Stomach (tissue), 4 donors: ENCODE measurements at regions not wholly inside any gene's neighbourhood (a gene's known extent, or its start where the extent isn't known, plus 50 kb on each side); places are given as distances from the start of the nearest gene placed in this dataset.

Experiments used
- EP300 ChIP-seq: sonication (generic); formaldehyde crosslinking; IDR thresholded peaks from one replicate; pipeline ENCODE4 v1.6.1; 2017; ENCODE audit warnings: antibody characterized with exemption
- POLR2A ChIP-seq, 4 donors: fragments of 450-650 bp; IDR thresholded peaks; one replicate each; pipeline ENCODE4 v1.6.1; 2016; ENCODE audit warnings: antibody characterized with exemption in 4 of 4, control low read depth in 2 of 4, mild to moderate bottlenecking in 1 of 4, moderate library complexity in 1 of 4
- POLR2AphosphoS5 ChIP-seq, 3 donors: sonication (generic); formaldehyde crosslinking; IDR thresholded peaks; one replicate each; pipeline ENCODE4 v1.6.1; 2016; ENCODE audit warnings: antibody characterized with exemption in 3 of 3
- TF ChIP-seq, protein P1 (sequence below), 7 experiments: fragments of 450-650 bp in 4 of 7; fragments of 200-600 bp in 3 of 7; sonication (generic) in 3 of 7; IDR thresholded peaks; one replicate each; pipeline ENCODE4 v1.5.1; 2016 to 2019; ENCODE audit warnings: antibody characterized with exemption in 7 of 7, control low read depth in 2 of 7, mild to moderate bottlenecking in 1 of 7

DNA sequence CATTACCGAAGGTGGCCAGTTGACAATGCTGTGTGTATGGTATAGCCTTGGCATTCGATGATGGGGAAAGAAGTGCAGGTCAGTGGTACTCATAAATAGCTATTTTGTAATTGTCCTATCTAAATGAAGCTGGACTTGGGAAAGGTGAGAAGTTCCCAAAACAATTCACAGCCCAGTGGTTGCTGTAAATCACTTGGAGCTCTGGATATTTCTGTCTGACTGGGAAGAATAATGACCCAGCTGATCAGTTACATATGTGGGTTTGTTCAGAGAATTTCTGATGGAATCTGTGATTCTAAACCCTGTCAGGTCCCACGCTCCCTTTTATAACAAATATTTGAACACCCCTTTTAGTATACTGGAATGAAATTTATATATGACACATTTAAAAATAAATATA, 133.9 kb upstream of the PFN2 start:
- no peak for TF ChIP-seq POLR2A (IDR thresholded peaks at IDR 0.05)
- TF ChIP-seq, protein P1, sequence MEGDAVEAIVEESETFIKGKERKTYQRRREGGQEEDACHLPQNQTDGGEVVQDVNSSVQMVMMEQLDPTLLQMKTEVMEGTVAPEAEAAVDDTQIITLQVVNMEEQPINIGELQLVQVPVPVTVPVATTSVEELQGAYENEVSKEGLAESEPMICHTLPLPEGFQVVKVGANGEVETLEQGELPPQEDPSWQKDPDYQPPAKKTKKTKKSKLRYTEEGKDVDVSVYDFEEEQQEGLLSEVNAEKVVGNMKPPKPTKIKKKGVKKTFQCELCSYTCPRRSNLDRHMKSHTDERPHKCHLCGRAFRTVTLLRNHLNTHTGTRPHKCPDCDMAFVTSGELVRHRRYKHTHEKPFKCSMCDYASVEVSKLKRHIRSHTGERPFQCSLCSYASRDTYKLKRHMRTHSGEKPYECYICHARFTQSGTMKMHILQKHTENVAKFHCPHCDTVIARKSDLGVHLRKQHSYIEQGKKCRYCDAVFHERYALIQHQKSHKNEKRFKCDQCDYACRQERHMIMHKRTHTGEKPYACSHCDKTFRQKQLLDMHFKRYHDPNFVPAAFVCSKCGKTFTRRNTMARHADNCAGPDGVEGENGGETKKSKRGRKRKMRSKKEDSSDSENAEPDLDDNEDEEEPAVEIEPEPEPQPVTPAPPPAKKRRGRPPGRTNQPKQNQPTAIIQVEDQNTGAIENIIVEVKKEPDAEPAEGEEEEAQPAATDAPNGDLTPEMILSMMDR (IDR thresholded peaks at IDR 0.05) = no peak
- TF ChIP-seq EP300 = no peak
- no peak for TF ChIP-seq POLR2AphosphoS5 (IDR thresholded peaks at IDR 0.05)
